ENCODE measurements at regions not wholly inside any gene's neighbourhood (a gene's known extent, or its start where the extent isn't known, plus 50 kb on each side); places are given as distances from the start of the nearest gene placed in this dataset.
"Not testable (repeated sequence)": the region's sequence is repeated elsewhere in the genome, so short reads cannot be mapped to it uniquely, and the experiment has no call there.

DNA sequence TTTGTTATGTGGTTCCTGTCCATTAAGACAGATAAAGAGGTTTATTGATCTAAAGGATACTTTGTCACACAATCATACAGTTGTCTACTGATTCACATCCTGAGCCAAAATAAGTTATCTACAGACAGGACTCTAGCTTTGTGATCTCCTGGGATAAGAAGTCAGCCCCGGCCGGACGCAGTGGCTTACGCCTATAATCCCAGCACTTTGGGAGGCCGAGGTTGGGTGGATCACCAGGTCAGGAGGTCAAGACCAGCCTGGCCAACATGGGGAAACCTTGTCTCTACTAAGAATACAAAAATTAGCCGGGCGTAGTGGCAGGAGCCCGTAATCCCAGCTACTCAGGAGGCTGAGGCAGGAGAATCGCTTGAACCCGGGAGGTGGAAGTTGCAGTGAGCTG is 821.0 kb downstream of the SORCS1 start:
- not testable (repeated sequence) for TF ChIP-seq POLR2AphosphoS5 (IDR thresholded peaks at IDR 0.05)
- TF ChIP-seq, protein P1, sequence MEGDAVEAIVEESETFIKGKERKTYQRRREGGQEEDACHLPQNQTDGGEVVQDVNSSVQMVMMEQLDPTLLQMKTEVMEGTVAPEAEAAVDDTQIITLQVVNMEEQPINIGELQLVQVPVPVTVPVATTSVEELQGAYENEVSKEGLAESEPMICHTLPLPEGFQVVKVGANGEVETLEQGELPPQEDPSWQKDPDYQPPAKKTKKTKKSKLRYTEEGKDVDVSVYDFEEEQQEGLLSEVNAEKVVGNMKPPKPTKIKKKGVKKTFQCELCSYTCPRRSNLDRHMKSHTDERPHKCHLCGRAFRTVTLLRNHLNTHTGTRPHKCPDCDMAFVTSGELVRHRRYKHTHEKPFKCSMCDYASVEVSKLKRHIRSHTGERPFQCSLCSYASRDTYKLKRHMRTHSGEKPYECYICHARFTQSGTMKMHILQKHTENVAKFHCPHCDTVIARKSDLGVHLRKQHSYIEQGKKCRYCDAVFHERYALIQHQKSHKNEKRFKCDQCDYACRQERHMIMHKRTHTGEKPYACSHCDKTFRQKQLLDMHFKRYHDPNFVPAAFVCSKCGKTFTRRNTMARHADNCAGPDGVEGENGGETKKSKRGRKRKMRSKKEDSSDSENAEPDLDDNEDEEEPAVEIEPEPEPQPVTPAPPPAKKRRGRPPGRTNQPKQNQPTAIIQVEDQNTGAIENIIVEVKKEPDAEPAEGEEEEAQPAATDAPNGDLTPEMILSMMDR (IDR thresholded peaks at IDR 0.05) = not testable (repeated sequence)
